ENCODE measurements at regions not wholly inside any gene's neighbourhood (a gene's known extent, or its start where the extent isn't known, plus 50 kb on each side); places are given as distances from the start of the nearest gene placed in this dataset.
"Not testable (repeated sequence)": the region's sequence is repeated elsewhere in the genome, so short reads cannot be mapped to it uniquely, and the experiment has no call there.

DNA sequence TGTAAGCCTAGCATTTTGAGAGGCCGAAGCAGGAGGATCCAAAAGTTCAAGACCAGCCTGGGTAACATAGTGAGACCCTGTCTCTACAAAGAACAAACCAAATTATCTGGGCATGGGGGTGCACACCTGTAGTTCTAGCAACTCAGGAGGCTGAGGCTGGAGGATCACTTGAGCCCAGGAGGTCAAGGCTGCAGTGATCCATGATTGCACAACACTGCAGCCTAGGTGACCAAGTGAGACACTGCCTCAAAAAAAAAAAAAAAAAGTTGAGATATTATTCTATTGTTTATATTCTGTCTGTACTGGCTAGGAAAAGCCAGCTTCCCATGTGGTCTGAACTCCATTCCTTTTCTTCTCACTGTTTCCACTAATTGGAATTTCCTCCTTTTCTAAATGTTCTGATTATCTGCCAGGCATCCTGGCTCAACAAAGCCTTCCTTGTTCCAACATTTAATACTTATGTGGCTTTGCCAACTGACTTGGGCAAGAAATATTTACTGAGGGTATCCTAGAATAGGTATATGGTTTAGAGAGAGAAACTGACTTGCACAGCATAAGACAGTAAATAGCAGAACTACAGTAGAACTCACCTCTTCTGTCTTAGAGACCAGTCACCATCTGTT lies 175.2 kb upstream of the ADAMTS3 start:
- H3K27ac ChIP-seq (ENCODE audit: low read length), result no peak overlapping the region
- no peak overlapping the region for H3K9ac ChIP-seq (ENCODE audit: low read length in 2 of 2)
- H3K4me1 ChIP-seq (ENCODE audit: control insufficient read depth, insufficient read depth, low read length), result no peaks in the 10 kb centered on the region

DNA sequence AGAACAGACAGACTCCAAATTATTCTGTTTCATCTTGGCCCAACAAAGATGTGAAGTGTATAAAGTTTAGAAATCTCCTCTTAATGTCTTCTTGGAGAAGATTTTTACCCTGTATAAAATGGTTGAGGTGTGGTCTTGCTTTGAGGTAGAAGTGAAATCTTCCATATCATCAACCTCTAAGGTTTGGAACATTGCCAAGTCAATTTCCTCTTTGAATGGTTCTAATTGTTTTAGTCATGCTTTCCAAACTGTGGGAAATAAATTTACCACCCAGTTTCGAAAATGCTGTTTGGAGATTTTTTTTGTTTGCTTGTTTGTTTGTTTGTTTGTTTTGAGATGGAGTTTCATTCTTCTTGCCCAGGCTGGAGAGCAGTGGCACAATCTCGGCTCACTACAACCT lies 174.1 kb upstream of the ADAMTS3 start:
- Histone ChIP-seq H3K36me3 (ENCODE audit: control insufficient read depth in 2 of 2, insufficient read depth in 2 of 2, low read length in 2 of 2) (no peaks in the 10 kb centered on the region), H3K9me3 (ENCODE audit: control insufficient read depth in 2 of 2, low read length in 2 of 2) (no peaks in the 10 kb centered on the region), H3K27ac (ENCODE audit: low read length) (no peak overlapping the region), H3K27me3 (ENCODE audit: control insufficient read depth in 1 of 2, insufficient read depth in 2 of 2, low read length in 2 of 2) (no peaks in the 10 kb centered on the region), H3K4me1 (ENCODE audit: control insufficient read depth, insufficient read depth, low read length) (no peaks in the 10 kb centered on the region), H3K4me3 (ENCODE audit: low read length in 2 of 2) (no peak overlapping the region), H3K9ac (ENCODE audit: low read length in 2 of 2) (no peak overlapping the region)

More for the DNA sequence above, 175.2 kb upstream of the ADAMTS3 start:
- Histone ChIP-seq H3K4me3 (ENCODE audit: low read length in 2 of 2) (no peak overlapping the region), H3K36me3 (ENCODE audit: control insufficient read depth in 2 of 2, insufficient read depth in 2 of 2, low read length in 2 of 2) (no peaks in the 10 kb centered on the region), H3K27me3 (ENCODE audit: control insufficient read depth in 1 of 2, insufficient read depth in 2 of 2, low read length in 2 of 2) (no peaks in the 10 kb centered on the region), H3K9me3 (ENCODE audit: control insufficient read depth in 2 of 2, low read length in 2 of 2) (no peaks in the 10 kb centered on the region)

DNA sequence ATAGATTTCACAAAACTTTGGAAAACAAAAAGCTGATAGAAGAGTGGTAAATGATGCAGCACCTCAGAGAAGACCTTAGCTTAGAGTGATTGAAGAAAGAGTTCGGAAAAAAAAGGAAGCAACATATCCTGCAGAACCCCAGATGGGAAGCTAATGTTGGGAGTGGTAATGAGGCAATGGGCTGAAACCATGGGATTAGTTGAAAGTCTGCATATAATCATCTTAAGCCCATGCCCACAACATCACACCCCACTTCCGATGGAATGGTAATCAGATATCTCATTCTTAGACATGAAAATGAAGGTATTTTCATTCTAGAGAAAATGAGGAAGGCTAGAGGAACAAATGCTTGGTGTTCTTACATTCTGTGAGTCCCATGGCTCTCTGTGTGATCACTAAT lies 146.3 kb upstream of the ADAMTS3 start:
- Histone ChIP-seq H3K9me3 (ENCODE audit: control insufficient read depth in 2 of 2, low read length in 2 of 2) (no peaks in the 10 kb centered on the region), H3K27me3 (ENCODE audit: control insufficient read depth in 1 of 2, insufficient read depth in 2 of 2, low read length in 2 of 2) (no peaks in the 10 kb centered on the region), H3K27ac (ENCODE audit: low read length) (no peak overlapping the region), H3K9ac (ENCODE audit: low read length in 2 of 2) (no peak overlapping the region), H3K4me3 (ENCODE audit: low read length in 2 of 2) (no peak overlapping the region), H3K4me1 (ENCODE audit: control insufficient read depth, insufficient read depth, low read length) (no peaks in the 10 kb centered on the region), H3K36me3 (ENCODE audit: control insufficient read depth in 2 of 2, insufficient read depth in 2 of 2, low read length in 2 of 2) (no peaks in the 10 kb centered on the region)

DNA sequence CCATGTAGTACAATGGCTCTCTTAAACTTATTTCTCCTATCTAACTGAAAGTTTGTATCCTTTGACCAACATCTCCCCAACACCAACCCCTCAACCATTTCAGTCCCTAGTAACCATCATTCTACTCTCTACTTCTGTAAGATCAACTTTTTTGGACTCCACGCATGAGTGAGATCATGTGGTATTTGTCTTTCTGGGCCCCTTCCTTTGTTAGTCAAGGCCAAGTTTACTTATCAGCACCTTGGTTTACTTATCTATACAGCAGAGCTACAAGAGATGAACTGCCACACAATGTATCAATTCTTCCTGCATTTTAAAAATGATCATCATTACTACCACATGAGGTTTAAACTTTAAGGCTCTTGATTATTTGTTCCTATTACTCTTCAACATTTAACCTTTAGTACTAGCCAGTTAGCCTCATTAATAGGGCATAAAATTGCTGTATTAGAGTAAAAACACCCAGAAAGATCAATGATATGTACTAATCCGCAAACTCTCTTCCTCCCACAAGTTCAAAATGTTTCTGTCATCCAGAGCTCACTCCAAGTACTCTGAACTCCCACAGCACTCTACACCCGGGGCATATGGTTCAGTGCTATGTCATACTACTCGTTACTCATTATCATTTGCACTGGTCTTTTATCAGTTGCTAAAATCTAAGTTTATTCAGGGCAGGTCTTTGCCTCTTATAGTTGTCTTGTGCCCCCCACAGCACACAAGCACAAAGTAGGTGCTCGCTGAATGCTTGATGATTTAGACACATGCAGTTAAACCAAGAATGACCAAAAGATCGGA lies 145.7 kb upstream of the ADAMTS3 start:
- Histone ChIP-seq H3K4me3 (ENCODE audit: low read length in 2 of 2) (no peak overlapping the region), H3K27me3 (ENCODE audit: control insufficient read depth in 1 of 2, insufficient read depth in 2 of 2, low read length in 2 of 2) (no peaks in the 10 kb centered on the region), H3K36me3 (ENCODE audit: control insufficient read depth in 2 of 2, insufficient read depth in 2 of 2, low read length in 2 of 2) (no peaks in the 10 kb centered on the region), H3K9ac (ENCODE audit: low read length in 2 of 2) (no peak overlapping the region), H3K27ac (ENCODE audit: low read length) (no peak overlapping the region), H3K4me1 (ENCODE audit: control insufficient read depth, insufficient read depth, low read length) (no peaks in the 10 kb centered on the region), H3K9me3 (ENCODE audit: control insufficient read depth in 2 of 2, low read length in 2 of 2) (no peaks in the 10 kb centered on the region)

DNA sequence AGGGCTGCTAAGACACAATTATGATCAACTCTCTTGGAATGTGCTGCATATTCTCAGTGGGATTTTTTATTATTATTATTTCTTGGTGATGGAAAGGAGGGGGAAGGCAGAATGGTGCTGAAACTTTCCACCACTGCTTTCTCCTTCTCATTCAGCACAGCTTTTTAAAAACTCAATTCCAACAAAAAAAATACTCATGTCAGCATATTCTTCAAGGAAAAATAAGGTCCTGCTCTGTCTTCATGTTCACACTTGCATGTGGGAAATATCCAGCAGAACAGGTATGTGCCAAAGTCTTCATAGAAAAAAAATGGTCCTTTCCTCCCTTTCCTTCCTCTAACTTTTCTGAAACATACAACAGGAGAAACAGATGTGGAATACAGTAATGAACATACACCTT lies 144.0 kb upstream of the ADAMTS3 start:
- H3K4me1 ChIP-seq (ENCODE audit: control insufficient read depth, insufficient read depth, low read length), result no peaks in the 10 kb centered on the region
- no peaks in the 10 kb centered on the region for H3K27me3 ChIP-seq (ENCODE audit: control insufficient read depth in 1 of 2, insufficient read depth in 2 of 2, low read length in 2 of 2)
- H3K36me3 ChIP-seq (ENCODE audit: control insufficient read depth in 2 of 2, insufficient read depth in 2 of 2, low read length in 2 of 2), result no peaks in the 10 kb centered on the region
- H3K9me3 ChIP-seq (ENCODE audit: control insufficient read depth in 2 of 2, low read length in 2 of 2), result no peaks in the 10 kb centered on the region
- H3K9ac ChIP-seq (ENCODE audit: low read length in 2 of 2), result no peak overlapping the region
- no peak overlapping the region for H3K4me3 ChIP-seq (ENCODE audit: low read length in 2 of 2)
- H3K27ac ChIP-seq (ENCODE audit: low read length), result no peak overlapping the region

DNA sequence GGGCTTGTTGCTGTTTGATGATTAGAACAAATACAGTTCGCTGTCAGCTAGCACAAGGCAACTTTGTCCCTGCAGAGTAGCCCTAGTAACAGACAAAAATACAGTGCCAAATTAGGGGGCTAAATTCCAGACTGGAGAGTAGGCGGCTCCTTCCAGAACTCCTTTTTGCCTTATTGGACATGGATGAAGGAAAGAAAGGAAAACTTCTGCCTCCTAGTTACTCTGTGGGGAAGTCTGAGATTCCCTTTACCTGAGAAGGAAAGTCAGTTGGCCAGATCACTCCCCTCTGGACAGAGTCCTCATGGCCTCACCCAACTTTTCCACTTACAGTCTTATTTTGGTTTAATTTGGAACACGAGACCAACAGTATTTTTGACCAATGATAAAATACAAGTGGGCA lies 140.5 kb upstream of the ADAMTS3 start:
- H3K27me3 ChIP-seq (ENCODE audit: control insufficient read depth in 1 of 2, insufficient read depth in 2 of 2, low read length in 2 of 2), result no peaks in the 10 kb centered on the region
- no peaks in the 10 kb centered on the region for H3K36me3 ChIP-seq (ENCODE audit: control insufficient read depth in 2 of 2, insufficient read depth in 2 of 2, low read length in 2 of 2)
- no peaks in the 10 kb centered on the region for H3K9me3 ChIP-seq (ENCODE audit: control insufficient read depth in 2 of 2, low read length in 2 of 2)
- H3K9ac ChIP-seq (ENCODE audit: low read length in 2 of 2), result no peak overlapping the region
- no peak overlapping the region for H3K27ac ChIP-seq (ENCODE audit: low read length)
- H3K4me1 ChIP-seq (ENCODE audit: control insufficient read depth, insufficient read depth, low read length), result no peaks in the 10 kb centered on the region
- H3K4me3 ChIP-seq (ENCODE audit: low read length in 2 of 2), result no peak overlapping the region

DNA sequence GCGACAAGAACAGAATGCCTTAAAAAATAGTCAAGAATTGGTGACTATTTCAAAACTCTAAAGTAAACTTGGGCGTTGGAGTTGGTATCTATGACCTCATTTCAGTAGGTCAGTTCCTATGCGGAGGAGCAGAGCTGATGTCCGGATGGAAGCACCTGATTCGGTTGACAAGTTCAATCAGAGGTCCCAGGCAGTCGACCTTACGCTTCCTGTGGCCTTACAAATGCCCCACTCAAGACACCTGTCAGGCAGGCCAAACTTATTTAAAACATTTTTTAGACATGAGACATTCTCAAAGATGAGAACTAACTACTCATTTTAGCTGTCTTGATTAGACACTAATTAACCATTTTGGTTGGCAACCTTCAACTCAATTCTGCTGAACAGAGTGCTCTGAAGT lies 137.7 kb upstream of the ADAMTS3 start:
- Histone ChIP-seq H3K4me3 (ENCODE audit: low read length in 2 of 2) (no peak overlapping the region), H3K9ac (ENCODE audit: low read length in 2 of 2) (no peak overlapping the region), H3K4me1 (ENCODE audit: control insufficient read depth, insufficient read depth, low read length) (no peaks in the 10 kb centered on the region), H3K27ac (ENCODE audit: low read length) (no peak overlapping the region), H3K36me3 (ENCODE audit: control insufficient read depth in 2 of 2, insufficient read depth in 2 of 2, low read length in 2 of 2) (no peaks in the 10 kb centered on the region), H3K9me3 (ENCODE audit: control insufficient read depth in 2 of 2, low read length in 2 of 2) (no peaks in the 10 kb centered on the region), H3K27me3 (ENCODE audit: control insufficient read depth in 1 of 2, insufficient read depth in 2 of 2, low read length in 2 of 2) (no peaks in the 10 kb centered on the region)

DNA sequence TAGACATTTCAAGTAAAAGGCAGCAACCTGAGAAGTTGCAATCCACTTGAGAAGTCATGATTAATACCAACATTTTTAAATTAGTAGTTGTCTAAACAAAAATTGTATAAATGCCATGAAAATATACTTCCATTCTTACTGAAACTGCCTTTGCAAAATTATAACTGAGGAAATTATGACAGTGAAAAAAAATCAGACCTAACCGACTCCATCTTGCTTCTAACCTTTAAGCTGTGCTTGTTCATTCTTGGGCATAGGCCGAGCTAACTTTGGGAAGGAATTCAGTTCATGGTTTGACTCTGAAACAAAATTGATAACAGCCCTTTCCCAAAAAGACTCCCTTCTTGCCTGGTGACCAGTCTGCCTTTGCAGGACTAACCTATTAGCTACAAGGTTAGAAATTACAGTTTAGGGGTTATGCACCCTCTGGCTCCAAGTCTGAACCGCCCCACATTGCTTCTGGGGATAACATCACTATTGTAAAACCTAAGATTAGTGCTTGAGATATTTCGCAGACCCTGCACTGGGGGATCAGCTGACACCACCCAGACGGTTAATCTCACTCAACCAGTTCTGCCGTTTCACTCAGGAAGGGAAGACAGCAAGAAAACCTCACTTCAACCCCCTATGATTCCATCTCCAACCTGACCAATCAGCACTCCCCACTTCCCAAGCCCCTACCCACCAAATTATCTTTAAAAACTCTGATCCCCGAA lies 136.1 kb upstream of the ADAMTS3 start:
- H3K4me1 ChIP-seq (ENCODE audit: control insufficient read depth, insufficient read depth, low read length); H3K9ac ChIP-seq (ENCODE audit: low read length in 2 of 2); H3K4me3 ChIP-seq (ENCODE audit: low read length in 2 of 2); H3K27ac ChIP-seq (ENCODE audit: low read length); H3K27me3 ChIP-seq (ENCODE audit: control insufficient read depth in 1 of 2, insufficient read depth in 2 of 2, low read length in 2 of 2); H3K36me3 ChIP-seq (ENCODE audit: control insufficient read depth in 2 of 2, insufficient read depth in 2 of 2, low read length in 2 of 2); H3K9me3 ChIP-seq (ENCODE audit: control insufficient read depth in 2 of 2, low read length in 2 of 2): not testable (repeated sequence)

DNA sequence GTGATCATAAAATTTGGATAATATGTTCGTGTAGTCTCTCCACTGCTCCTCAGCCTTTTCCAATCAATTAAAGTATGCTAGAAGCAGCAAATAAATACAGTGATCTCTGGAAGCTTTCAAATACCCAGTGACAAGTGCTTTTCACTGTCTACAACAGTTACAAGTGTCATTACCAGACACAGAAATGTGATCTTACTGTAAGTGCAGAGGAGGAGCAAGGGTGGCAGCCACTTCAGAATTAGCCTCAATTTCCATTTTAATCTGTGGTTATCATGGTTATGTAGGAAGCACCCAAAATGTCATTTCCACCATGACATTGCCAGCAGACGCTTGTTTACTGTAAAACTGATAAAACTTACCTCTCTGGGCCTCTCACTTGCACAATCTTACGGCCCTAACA lies 133.9 kb upstream of the ADAMTS3 start:
- Histone ChIP-seq H3K9me3 (ENCODE audit: control insufficient read depth in 2 of 2, low read length in 2 of 2) (no peaks in the 10 kb centered on the region), H3K27me3 (ENCODE audit: control insufficient read depth in 1 of 2, insufficient read depth in 2 of 2, low read length in 2 of 2) (no peaks in the 10 kb centered on the region), H3K4me1 (ENCODE audit: control insufficient read depth, insufficient read depth, low read length) (no peaks in the 10 kb centered on the region), H3K27ac (ENCODE audit: low read length) (no peak overlapping the region), H3K4me3 (ENCODE audit: low read length in 2 of 2) (no peak overlapping the region), H3K9ac (ENCODE audit: low read length in 2 of 2) (no peak overlapping the region), H3K36me3 (ENCODE audit: control insufficient read depth in 2 of 2, insufficient read depth in 2 of 2, low read length in 2 of 2) (no peaks in the 10 kb centered on the region)

DNA sequence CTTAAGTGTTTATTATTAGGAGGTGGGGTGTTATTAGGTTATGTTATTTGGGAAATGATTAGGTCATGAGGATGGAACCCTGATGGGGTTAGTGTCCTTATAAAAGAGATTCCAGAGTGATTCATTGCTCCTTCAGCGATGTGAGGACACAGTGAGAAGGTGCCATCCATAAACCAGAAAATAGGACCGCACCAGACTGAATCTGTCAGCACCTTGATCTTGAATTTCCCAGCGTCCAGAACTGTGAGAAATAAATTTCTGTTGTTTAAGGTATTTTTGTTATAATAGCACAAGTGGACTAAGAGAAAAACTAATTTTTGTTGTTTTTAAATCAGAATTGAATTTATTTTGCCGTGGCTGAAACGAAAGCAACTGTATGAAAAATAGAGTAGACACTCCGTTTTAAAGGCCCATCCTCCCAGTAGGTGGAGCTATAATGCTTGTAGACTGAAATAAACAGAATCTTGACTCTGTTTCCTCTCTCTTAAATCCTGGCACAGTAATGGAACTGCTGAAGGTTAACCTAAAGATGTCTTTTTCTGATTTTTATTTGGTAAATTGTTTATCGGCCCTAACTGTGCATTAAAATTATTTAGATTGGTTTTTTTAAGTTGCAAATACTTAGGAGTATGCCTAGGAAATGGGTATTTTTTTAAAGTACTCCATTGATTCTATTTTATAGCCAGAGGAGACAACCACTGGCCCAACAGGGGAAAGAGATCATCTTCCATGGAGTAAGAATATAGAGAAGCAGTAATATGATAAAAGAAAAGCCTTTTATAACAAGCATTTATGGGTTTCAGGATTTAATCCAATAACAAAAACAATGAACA lies 133.2 kb upstream of the ADAMTS3 start:
- H3K4me1 ChIP-seq (ENCODE audit: control insufficient read depth, insufficient read depth, low read length), result no peaks in the 10 kb centered on the region
- no peak overlapping the region for H3K9ac ChIP-seq (ENCODE audit: low read length in 2 of 2)
- peak overlapping the region; percentile 44 to 50 for H3K4me3 ChIP-seq (ENCODE audit: low read length in 2 of 2)
- no peak overlapping the region for H3K27ac ChIP-seq (ENCODE audit: low read length)
- no peaks in the 10 kb centered on the region for H3K9me3 ChIP-seq (ENCODE audit: control insufficient read depth in 2 of 2, low read length in 2 of 2)
- H3K36me3 ChIP-seq (ENCODE audit: control insufficient read depth in 2 of 2, insufficient read depth in 2 of 2, low read length in 2 of 2), result no peaks in the 10 kb centered on the region
- H3K27me3 ChIP-seq (ENCODE audit: control insufficient read depth in 1 of 2, insufficient read depth in 2 of 2, low read length in 2 of 2), result no peaks in the 10 kb centered on the region
